SK-N-SH (cell line): ENCODE measurements at regions not wholly inside any gene's neighbourhood (a gene's known extent, or its start where the extent isn't known, plus 50 kb on each side); places are given as distances from the start of the nearest gene placed in this dataset.

Experiments
- CTCF ChIA-PET: fragments of 300-600, 350-600 bp; formaldehyde crosslinking; extraction: SDS; loops from one replicate; lab custom pipeline; 2021; lab: Yijun Ruan, JAX
- POLR2A ChIA-PET: fragments of 350-600 bp; sonication (Branson Sonifier 250); formaldehyde crosslinking; extraction: SDS; loops from one replicate; lab custom pipeline; 2020; ENCODE audit warnings: antibody characterized with exemption, inconsistent platforms; lab: Yijun Ruan, JAX
- DNase-seq: peaks from one replicate; pipeline ENCODE4 v3.0.0; 2012
- H2AFZ ChIP-seq: fragments of 200-600 bp; sonication (generic); 2 replicates; pipeline ENCODE4 v1.8.1; 2016; ENCODE audit warnings: antibody characterized with exemption, mild to moderate bottlenecking, low read depth
- H3F3A ChIP-seq: fragments of 200-600 bp; sonication (generic); replicated peaks from 2 replicates; pipeline ENCODE3; 2016; ENCODE audit warnings: antibody characterized with exemption, mild to moderate bottlenecking; ENCODE audit not compliant: insufficient read depth
- H3K27ac ChIP-seq, 2 experiments: fragments of 200-500 bp in 1 of 2; fragments of 200-600 bp in 1 of 2; sonication (Bioruptor generic) in 1 of 2; sonication (generic), shearing (Covaris generic) in 1 of 2; 2 replicates each; pipeline versions ENCODE4 v1.5.1 to v1.6.1; 2014 to 2016; ENCODE audit warnings: low read depth in 2 of 2, inconsistent platforms in 1 of 2, low read length in 1 of 2, mild to moderate bottlenecking in 1 of 2, mixed read lengths in 1 of 2
- H3K27me3 ChIP-seq: fragments of 200-600 bp; sonication (generic), shearing (Covaris generic); 2 replicates; pipeline ENCODE4 v1.6.1; 2016; ENCODE audit warnings: mixed run types; ENCODE audit not compliant: insufficient read depth
- H3K36me3 ChIP-seq, 2 experiments: fragments of 200-500 bp in 1 of 2; fragments of 200-600 bp in 1 of 2; sonication (Bioruptor generic) in 1 of 2; sonication (generic) in 1 of 2; replicated peaks in 1 of 2; 2 replicates each; pipeline versions ENCODE3 to v1.5.1; 2014 to 2016; ENCODE audit warnings: low read length in 1 of 2, mild to moderate bottlenecking in 1 of 2; ENCODE audit not compliant: insufficient read depth in 2 of 2, control insufficient read depth in 1 of 2
- H3K4me1 ChIP-seq, 2 experiments: fragments of 200-500 bp in 1 of 2; fragments of 200-600 bp in 1 of 2; sonication (Bioruptor generic) in 1 of 2; sonication (generic), shearing (Covaris generic) in 1 of 2; 2 replicates each; pipeline versions ENCODE4 v1.5.1 to v1.6.1; 2014 to 2016; ENCODE audit warnings: low read depth in 1 of 2, low read length in 1 of 2, mixed run types in 1 of 2; ENCODE audit not compliant: insufficient read depth in 2 of 2, control insufficient read depth in 1 of 2
- H3K4me2 ChIP-seq: fragments of 200-600 bp; sonication (generic), shearing (Covaris generic); 2 replicates; pipeline ENCODE4 v1.6.1; 2017; ENCODE audit warnings: mixed run types
- H3K4me3 ChIP-seq, 2 experiments: fragments of 200-500 bp in 1 of 2; fragments of 200-600 bp in 1 of 2; sonication (Bioruptor generic) in 1 of 2; sonication (generic), shearing (Covaris generic) in 1 of 2; 2 replicates each; pipeline versions ENCODE4 v1.5.1 to v1.8.1; 2014 to 2016; ENCODE audit warnings: low read depth in 2 of 2, inconsistent platforms in 1 of 2, low read length in 1 of 2, mild to moderate bottlenecking in 1 of 2, mixed read lengths in 1 of 2, moderate library complexity in 1 of 2
- H3K79me2 ChIP-seq: fragments of 200-600 bp; sonication (generic); 2 replicates; pipeline ENCODE4 v1.8.1; 2017; ENCODE audit warnings: mild to moderate bottlenecking; ENCODE audit not compliant: insufficient read depth
- H3K9ac ChIP-seq: fragments of 200-600 bp; sonication (generic); 2 replicates; pipeline ENCODE4 v1.6.1; 2017; ENCODE audit warnings: mixed run types
- H3K9me2 ChIP-seq: fragments of 200-600 bp; sonication (generic); 2 replicates; pipeline ENCODE4 v1.6.1; 2017; ENCODE audit warnings: mixed run types
- H3K9me3 ChIP-seq: fragments of 200-600 bp; sonication (generic); 2 replicates; pipeline ENCODE4 v1.6.1; 2017; ENCODE audit warnings: mixed run types, mild to moderate bottlenecking, moderate library complexity
- H4K20me1 ChIP-seq: fragments of 200-600 bp; sonication (generic); 2 replicates; pipeline ENCODE4 v1.6.1; 2017; ENCODE audit warnings: mild to moderate bottlenecking, mixed run types; ENCODE audit not compliant: insufficient read depth
- EP300 ChIP-seq, 2 experiments: IDR thresholded peaks; 2 replicates each; pipeline versions ENCODE4 v1.4.0 to v1.6.1; 2012; ENCODE audit warnings: borderline replicate concordance in 1 of 2, low read depth in 1 of 2, low read length in 1 of 2
- FOSL2 ChIP-seq: IDR thresholded peaks from 2 replicates; pipeline ENCODE4 v1.4.0; 2012; ENCODE audit warnings: low read depth, mild to moderate bottlenecking, moderate library complexity, borderline replicate concordance
- FOXM1 ChIP-seq: IDR thresholded peaks from 2 replicates; pipeline ENCODE4 v1.4.0; 2012; ENCODE audit warnings: low read depth, mild to moderate bottlenecking
- NFIC ChIP-seq: IDR thresholded peaks from 2 replicates; pipeline ENCODE4 v1.4.0; 2012; ENCODE audit warnings: borderline replicate concordance
- PBX3 ChIP-seq: IDR thresholded peaks from 2 replicates; pipeline ENCODE4; 2012
- RCOR1 ChIP-seq: fragments of 150-350 bp; IDR thresholded peaks from 2 replicates; pipeline ENCODE4 v1.6.1; 2017; ENCODE audit warnings: antibody characterized with exemption, low read length
- RXRA ChIP-seq: IDR thresholded peaks from 2 replicates; pipeline ENCODE4 v1.4.0; 2012; ENCODE audit warnings: low read depth, mild to moderate bottlenecking, borderline replicate concordance
- TAF1 ChIP-seq: IDR thresholded peaks from 2 replicates; pipeline ENCODE4 v1.6.1; 2012; ENCODE audit warnings: low read depth, mild to moderate bottlenecking, low read length, moderate library complexity, borderline replicate concordance
- TEAD4 ChIP-seq: IDR thresholded peaks from 2 replicates; pipeline ENCODE4 v1.4.0; 2012; ENCODE audit warnings: mild to moderate bottlenecking, borderline replicate concordance; ENCODE audit not compliant: insufficient read depth
- USF1 ChIP-seq: IDR thresholded peaks from 2 replicates; pipeline ENCODE4 v1.4.0; 2012; ENCODE audit warnings: low read depth, borderline replicate concordance
- YY1 ChIP-seq: IDR thresholded peaks from 2 replicates; pipeline ENCODE4 v1.4.0; 2012; ENCODE audit warnings: low read depth, mild to moderate bottlenecking
- WGBS: methylation state at CpG from one replicate; pipeline ENCODE4 v1.1.6; 2017; ENCODE audit warnings: low lambda C conversion rate; 5-methylcytosine and 5-hydroxymethylcytosine counted together

- H3K27ac ChIP-seq: no peak overlapping the region
- no peak for DNase-seq
- H3K9ac ChIP-seq: no peak overlapping the region
- H4K20me1 ChIP-seq: no peaks in the 10 kb centered on the region
- CTCF ChIA-PET: interaction anchor here (1.2 kb wide), 1 partner anchor 559 kb away, joined by 3 read pairs; no protein-coding TSS in a partner anchor
- no peak overlapping the region for H3K4me3 ChIP-seq
- no peaks in the 10 kb centered on the region; a peak in 1 of 4 replicates for H3K4me1 ChIP-seq
- no peaks in the 10 kb centered on the region for H3K36me3 ChIP-seq
- H2AFZ ChIP-seq: no peak overlapping the region
- H3K4me2 ChIP-seq: no peak overlapping the region
- H3K79me2 ChIP-seq: no peaks in the 10 kb centered on the region
- H3F3A ChIP-seq: no peaks in the 10 kb centered on the region
- H3K9me3 ChIP-seq: no peaks in the 10 kb centered on the region
- POLR2A ChIA-PET: no interaction called here
- no peaks in the 10 kb centered on the region for H3K9me2 ChIP-seq
- TF ChIP-seq TEAD4 (no peak), PBX3 (no peak), RCOR1 (no peak)
- H3K27me3 ChIP-seq: no peaks in the 10 kb centered on the region
Measured at GRCh38 chr6:51285876-51286275, 467.2 kb downstream of the TFAP2B start.

- no peak overlapping the region for H3K9ac ChIP-seq
- WGBS: 70% methylated on average over 3 of the region's 3 CpGs
- no peak overlapping the region for H3K27ac ChIP-seq
- H3K4me1 ChIP-seq: 0 out of 4 replicates have a peak, but pooled peaks cover 0 to 4% of the 10 kb centered on the region in 2 experiments
- H3K9me3 ChIP-seq: no peaks in the 10 kb centered on the region
- H3F3A ChIP-seq: no peaks in the 10 kb centered on the region
- CTCF ChIA-PET: interaction anchor here (0.9 kb wide), 1 partner anchor 9 kb away, joined by 3 read pairs; no protein-coding TSS in a partner anchor
- TF ChIP-seq FOXM1 (no peak), RCOR1 (no peak), RXRA (no peak), NFIC (no peak), EP300 (IDR thresholded peaks at IDR 0.05; ENCODE audit: borderline replicate concordance in 1 of 2, low read depth in 1 of 2, low read length in 1 of 2) (no peak), FOSL2 (no peak), YY1 (no peak), USF1 (no peak), TAF1 (no peak), PBX3 (no peak)
- H3K36me3 ChIP-seq: no peaks in the 10 kb centered on the region
- no peaks in the 10 kb centered on the region for H3K27me3 ChIP-seq
- DNase-seq: no peak
- H3K79me2 ChIP-seq: no peaks in the 10 kb centered on the region
- H3K4me3 ChIP-seq: no peak overlapping the region
- no peaks in the 10 kb centered on the region for H3K9me2 ChIP-seq
- POLR2A ChIA-PET: no interaction called here
- H2AFZ ChIP-seq: no peak overlapping the region
- H4K20me1 ChIP-seq: no peaks in the 10 kb centered on the region
- no peak overlapping the region for H3K4me2 ChIP-seq
Measured at GRCh38 chr6:51289041-51289440, 470.4 kb downstream of the TFAP2B start.
